DND-41 (cell line): ENCODE measurements at regions not wholly inside any gene's neighbourhood (a gene's known extent, or its start where the extent isn't known, plus 50 kb on each side); places are given as distances from the start of the nearest gene placed in this dataset.

Experiments
- CTCF ChIP-seq: IDR thresholded peaks from 2 replicates; pipeline ENCODE4 v1.5.1; 2012; ENCODE audit warnings: borderline replicate concordance, low read length, moderate library complexity, mild to moderate bottlenecking; ENCODE audit not compliant: poor library complexity, severe bottlenecking; ENCODE audit errors: extremely low read depth
- EZH2 ChIP-seq: IDR thresholded peaks from 3 replicates; pipeline ENCODE4 v1.6.1; 2012; ENCODE audit warnings: borderline replicate concordance, low read depth, mild to moderate bottlenecking, moderate library complexity, low read length, inconsistent platforms; ENCODE audit not compliant: severe bottlenecking

GRCh38 chr12:59131462-59131861, 211.2 kb upstream of the LRIG3 start:
- no peak for TF ChIP-seq CTCF
- TF ChIP-seq EZH2: no peak
